PC-9 (cell line): ENCODE measurements at regions not wholly inside any gene's neighbourhood (a gene's known extent, or its start where the extent isn't known, plus 50 kb on each side); places are given as distances from the start of the nearest gene placed in this dataset.

ENCODE experiments used
- BruUV-seq: library from RNA; stranded (reverse); fragments of 400-500 nt; replicated peaks from 2 replicates; lab custom pipeline; 2021; lab: Mats Ljungman, UMichigan
- CTCF ChIA-PET: fragments of 300-600 bp; sonication (Branson Sonifier 250); formaldehyde crosslinking; loops from one replicate; lab custom pipeline; 2022; ENCODE audit warnings: antibody characterized with exemption; lab: Charles Lee
- POLR2A ChIA-PET: fragments of 300-600 bp; sonication (Branson Sonifier 250); formaldehyde crosslinking; loops from one replicate; lab custom pipeline; 2022; ENCODE audit warnings: antibody characterized with exemption; ENCODE audit not compliant: unreplicated experiment; lab: Charles Lee
- DNase-seq, 2 experiments: peaks; one replicate each; pipeline versions ENCODE4 v3.0.0 to v3.0.0-alpha.2; 2015 to 2022; ENCODE audit warnings: mixed read lengths in 1 of 2
- H2AFZ ChIP-seq: fragments of 200-600 bp; sonication (generic); 2 replicates; pipeline ENCODE4 v1.8.1; 2017; ENCODE audit warnings: antibody characterized with exemption
- H3F3A ChIP-seq: fragments of 200-600 bp; sonication (generic); 2 replicates; pipeline ENCODE4 v1.8.1; 2017; ENCODE audit warnings: antibody characterized with exemption, mild to moderate bottlenecking, low read depth; ENCODE audit not compliant: insufficient read depth
- H3K27ac ChIP-seq: fragments of 200-600 bp; sonication (generic); 2 replicates; pipeline ENCODE4 v1.6.1; 2016; ENCODE audit warnings: mixed run types
- H3K27me3 ChIP-seq: fragments of 200-600 bp; sonication (generic); 2 replicates; pipeline ENCODE4 v1.6.1; 2016; ENCODE audit warnings: low read depth, mixed run types; ENCODE audit not compliant: insufficient read depth
- H3K36me3 ChIP-seq: fragments of 200-600 bp; sonication (generic); 2 replicates; pipeline ENCODE4 v1.6.1; 2016; ENCODE audit warnings: low read depth, mixed run types
- H3K4me1 ChIP-seq: fragments of 200-600 bp; sonication (generic); replicated peaks from 2 replicates; pipeline ENCODE4 v1.6.1; 2016; ENCODE audit warnings: mixed run types; ENCODE audit not compliant: insufficient read depth
- H3K4me2 ChIP-seq: fragments of 200-600 bp; sonication (generic); 2 replicates; pipeline ENCODE4 v1.6.1; 2017; ENCODE audit warnings: mixed run types
- H3K4me3 ChIP-seq: fragments of 200-600 bp; sonication (generic); 2 replicates; pipeline ENCODE4 v1.6.1; 2016; ENCODE audit warnings: mixed run types
- H3K79me2 ChIP-seq: fragments of 200-600 bp; sonication (generic); 2 replicates; pipeline ENCODE4 v1.6.1; 2017; ENCODE audit warnings: low read depth, mixed run types
- H3K9me2 ChIP-seq: fragments of 200-600 bp; sonication (generic); 2 replicates; pipeline ENCODE4 v1.8.1; 2017; ENCODE audit warnings: mild to moderate bottlenecking; ENCODE audit not compliant: insufficient read depth
- H3K9me3 ChIP-seq: fragments of 200-600 bp; sonication (generic); 2 replicates; pipeline ENCODE4 v1.8.1; 2016; ENCODE audit warnings: low read depth; ENCODE audit not compliant: insufficient read depth
- H4K20me1 ChIP-seq: fragments of 200-600 bp; sonication (generic); 2 replicates; pipeline ENCODE4 v1.8.1; 2017; ENCODE audit not compliant: insufficient read depth
- EZH2 ChIP-seq: fragments of 200-600 bp; sonication (generic); IDR thresholded peaks from 2 replicates; pipeline ENCODE4 v1.8.0; 2017; ENCODE audit warnings: antibody characterized with exemption, low read depth
- intact Hi-C: fragments of 100-400 bp; cut with micrococcal nuclease; formaldehyde crosslinking; loops from one replicate; pipeline ENCODE4 v1.10.0; 2022; ENCODE audit not compliant: unreplicated experiment
- TF ChIP-seq, protein P1 (sequence below): fragments of 200-600 bp; sonication (generic); conservative IDR thresholded peaks from 2 replicates; pipeline ENCODE4 v1.6.1; 2017; ENCODE audit warnings: mixed run types, antibody characterized with exemption, mild to moderate bottlenecking, moderate library complexity

DNA sequence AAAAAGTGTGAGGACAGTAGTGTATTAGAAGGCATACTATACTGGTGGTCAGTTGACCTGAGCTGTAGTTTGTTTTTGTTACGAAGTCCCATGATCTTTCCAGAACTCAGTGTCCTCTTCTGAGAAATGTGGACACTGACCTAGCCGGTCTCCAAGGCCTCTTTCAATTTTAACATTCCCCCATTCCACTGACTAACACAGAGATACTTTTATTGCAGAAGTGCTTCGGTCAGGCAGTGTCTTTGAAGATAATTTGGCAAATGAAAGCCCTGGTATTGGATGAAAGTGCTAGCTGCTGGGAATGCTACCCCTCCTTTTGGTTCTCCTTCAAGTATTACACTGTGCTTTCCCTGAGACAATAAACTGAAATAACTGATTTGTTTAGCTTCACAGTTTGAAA, 89.4 kb downstream of the LMO4 start:
- POLR2A ChIA-PET: no interaction called here
- no TSS peak for BruUV-seq

DNA sequence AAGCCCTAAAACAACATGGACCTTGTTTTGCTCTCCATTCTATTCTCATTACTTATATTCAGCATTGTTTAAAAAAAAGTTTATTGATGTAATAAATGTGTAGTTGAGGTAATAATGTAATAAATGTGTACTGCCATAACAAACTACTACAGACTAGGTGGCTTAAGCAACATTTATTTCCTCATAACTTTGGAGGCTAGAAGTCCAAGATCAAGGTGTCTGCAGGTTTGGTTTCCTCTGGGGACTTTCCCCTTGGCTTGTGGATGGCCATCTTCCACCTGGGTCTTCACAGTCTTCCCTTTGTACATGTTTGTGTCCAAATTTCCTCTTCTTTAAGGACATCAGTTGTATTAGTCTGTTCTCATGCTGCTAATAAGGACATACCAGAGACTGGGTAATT, 93.1 kb downstream of the LMO4 start:
- Histone ChIP-seq H3K9me3 (no peaks in the 10 kb centered on the region; the same call in 1 of the 2 replicates), H3K4me2 (no peak overlapping the region), H3K27me3 (no peaks in the 10 kb centered on the region), H4K20me1 (no peaks in the 10 kb centered on the region), H3F3A (no peaks in the 10 kb centered on the region), H3K79me2 (no peaks in the 10 kb centered on the region), H2AFZ (no peak overlapping the region), H3K4me3 (no peak overlapping the region), H3K9me2 (no peaks in the 10 kb centered on the region), H3K27ac (no peak overlapping the region), H3K36me3 (no peaks in the 10 kb centered on the region), H3K4me1 (peaks cover 8% of the 10 kb centered on the region; the same call in 1 of the 2 replicates)
- no TSS peak for BruUV-seq
- POLR2A ChIA-PET: no interaction called here
- CTCF ChIA-PET: no interaction called here
- intact Hi-C loops: no loop called here
- TF ChIP-seq, protein P1, sequence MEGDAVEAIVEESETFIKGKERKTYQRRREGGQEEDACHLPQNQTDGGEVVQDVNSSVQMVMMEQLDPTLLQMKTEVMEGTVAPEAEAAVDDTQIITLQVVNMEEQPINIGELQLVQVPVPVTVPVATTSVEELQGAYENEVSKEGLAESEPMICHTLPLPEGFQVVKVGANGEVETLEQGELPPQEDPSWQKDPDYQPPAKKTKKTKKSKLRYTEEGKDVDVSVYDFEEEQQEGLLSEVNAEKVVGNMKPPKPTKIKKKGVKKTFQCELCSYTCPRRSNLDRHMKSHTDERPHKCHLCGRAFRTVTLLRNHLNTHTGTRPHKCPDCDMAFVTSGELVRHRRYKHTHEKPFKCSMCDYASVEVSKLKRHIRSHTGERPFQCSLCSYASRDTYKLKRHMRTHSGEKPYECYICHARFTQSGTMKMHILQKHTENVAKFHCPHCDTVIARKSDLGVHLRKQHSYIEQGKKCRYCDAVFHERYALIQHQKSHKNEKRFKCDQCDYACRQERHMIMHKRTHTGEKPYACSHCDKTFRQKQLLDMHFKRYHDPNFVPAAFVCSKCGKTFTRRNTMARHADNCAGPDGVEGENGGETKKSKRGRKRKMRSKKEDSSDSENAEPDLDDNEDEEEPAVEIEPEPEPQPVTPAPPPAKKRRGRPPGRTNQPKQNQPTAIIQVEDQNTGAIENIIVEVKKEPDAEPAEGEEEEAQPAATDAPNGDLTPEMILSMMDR: no peak
- no peak for TF ChIP-seq EZH2
- DNase-seq: no peak

More for the DNA sequence above, 89.4 kb downstream of the LMO4 start:
- Histone ChIP-seq H3K4me3 (no peak overlapping the region), H3K9me2 (no peaks in the 10 kb centered on the region), H3K9me3 (no peaks in the 10 kb centered on the region; the same call in 1 of the 2 replicates), H3K27me3 (no peaks in the 10 kb centered on the region), H3K27ac (no peak overlapping the region), H3K4me2 (no peak overlapping the region), H3F3A (no peaks in the 10 kb centered on the region), H3K4me1 (0 out of 2 replicates have a peak, but pooled peaks cover under 1% of the 10 kb centered on the region), H2AFZ (no peak overlapping the region), H4K20me1 (no peaks in the 10 kb centered on the region), H3K79me2 (no peaks in the 10 kb centered on the region), H3K36me3 (no peaks in the 10 kb centered on the region)
- TF ChIP-seq, protein P1: no peak
- no peak for TF ChIP-seq EZH2
- intact Hi-C loops: no loop called here
- DNase-seq: no peak
- CTCF ChIA-PET: no interaction called here

DNA sequence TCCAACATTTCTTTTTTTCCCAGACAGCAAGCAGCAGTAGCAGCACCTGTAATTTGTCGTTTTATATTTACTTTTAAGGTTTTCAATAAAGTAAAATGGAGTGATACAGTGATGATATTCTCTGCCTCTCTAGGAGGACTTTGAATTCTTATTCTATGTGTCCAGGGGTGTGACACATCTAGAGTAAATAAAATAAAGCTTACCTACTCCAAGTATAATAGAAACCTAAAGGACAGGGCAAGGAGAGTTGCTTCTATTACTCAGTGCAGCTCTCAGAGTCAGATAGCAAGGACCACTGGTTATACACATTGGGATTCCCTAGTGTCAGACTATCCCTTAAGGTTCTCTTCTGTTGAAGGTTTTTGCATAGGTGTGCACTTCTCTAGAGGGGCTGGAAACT, 95.9 kb downstream of the LMO4 start:
- no TSS peak for BruUV-seq
- Histone ChIP-seq H3K9me2 (no peaks in the 10 kb centered on the region), H3K27me3 (no peaks in the 10 kb centered on the region), H4K20me1 (no peaks in the 10 kb centered on the region), H3K36me3 (no peaks in the 10 kb centered on the region), H3K4me3 (no peak overlapping the region), H3K4me2 (no peak overlapping the region), H3K9me3 (no peaks in the 10 kb centered on the region; the same call in 1 of the 2 replicates), H3K27ac (no peak overlapping the region), H3K4me1 (peaks cover 8% of the 10 kb centered on the region; the same call in 1 of the 2 replicates), H3K79me2 (no peaks in the 10 kb centered on the region), H3F3A (no peaks in the 10 kb centered on the region), H2AFZ (no peak overlapping the region)
- ChIA-PET CTCF (interaction anchor here (0.5 kb wide), 1 partner anchor 14 kb away, joined by 5 read pairs; no protein-coding TSS in a partner anchor), POLR2A (no interaction called here)
- TF ChIP-seq, protein P1: no peak
- TF ChIP-seq EZH2: no peak
- DNase-seq: no peak
- intact Hi-C loops: no loop called here
